Left kidney (tissue), 1 donor: ENCODE measurements at regions not wholly inside any gene's neighbourhood (a gene's known extent, or its start where the extent isn't known, plus 50 kb on each side); places are given as distances from the start of the nearest gene placed in this dataset.
"Not testable (repeated sequence)": the region's sequence is repeated elsewhere in the genome, so short reads cannot be mapped to it uniquely, and the experiment has no call there.

Experiments used
- DNase-seq: peaks from one replicate; pipeline ENCODE4 v3.0.0-alpha.2; 2013

DNA sequence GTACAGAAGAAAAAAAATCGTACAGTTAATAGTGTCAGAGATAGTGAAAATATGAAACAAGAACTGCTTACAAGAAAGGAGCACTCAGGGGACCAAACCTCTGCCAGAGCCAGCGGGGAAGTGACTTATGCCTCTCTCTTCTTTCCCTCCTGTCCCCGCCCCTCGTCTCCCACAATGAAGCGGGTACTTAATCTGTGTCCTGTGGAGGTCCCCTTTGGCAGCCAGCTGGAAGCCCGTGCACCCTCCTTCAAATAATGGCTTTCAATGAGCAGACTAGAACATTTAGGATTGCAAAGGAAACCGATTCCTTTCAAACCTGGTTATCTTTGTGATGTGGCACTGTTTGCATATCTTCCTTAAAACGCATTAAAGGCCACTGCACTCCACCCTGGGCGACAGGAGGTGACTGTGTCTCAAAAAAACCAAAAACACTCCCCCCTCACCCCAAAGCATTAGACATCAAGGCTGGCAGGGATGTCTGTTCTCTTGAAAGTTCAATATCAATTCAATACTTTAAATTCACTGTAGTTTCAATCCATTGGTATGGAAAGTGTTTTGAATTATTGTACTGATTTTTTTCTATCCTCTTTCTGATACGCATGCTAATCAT lies 51.7 kb downstream of the PPIAL4C start:
- not testable (repeated sequence) for DNase-seq

DNA sequence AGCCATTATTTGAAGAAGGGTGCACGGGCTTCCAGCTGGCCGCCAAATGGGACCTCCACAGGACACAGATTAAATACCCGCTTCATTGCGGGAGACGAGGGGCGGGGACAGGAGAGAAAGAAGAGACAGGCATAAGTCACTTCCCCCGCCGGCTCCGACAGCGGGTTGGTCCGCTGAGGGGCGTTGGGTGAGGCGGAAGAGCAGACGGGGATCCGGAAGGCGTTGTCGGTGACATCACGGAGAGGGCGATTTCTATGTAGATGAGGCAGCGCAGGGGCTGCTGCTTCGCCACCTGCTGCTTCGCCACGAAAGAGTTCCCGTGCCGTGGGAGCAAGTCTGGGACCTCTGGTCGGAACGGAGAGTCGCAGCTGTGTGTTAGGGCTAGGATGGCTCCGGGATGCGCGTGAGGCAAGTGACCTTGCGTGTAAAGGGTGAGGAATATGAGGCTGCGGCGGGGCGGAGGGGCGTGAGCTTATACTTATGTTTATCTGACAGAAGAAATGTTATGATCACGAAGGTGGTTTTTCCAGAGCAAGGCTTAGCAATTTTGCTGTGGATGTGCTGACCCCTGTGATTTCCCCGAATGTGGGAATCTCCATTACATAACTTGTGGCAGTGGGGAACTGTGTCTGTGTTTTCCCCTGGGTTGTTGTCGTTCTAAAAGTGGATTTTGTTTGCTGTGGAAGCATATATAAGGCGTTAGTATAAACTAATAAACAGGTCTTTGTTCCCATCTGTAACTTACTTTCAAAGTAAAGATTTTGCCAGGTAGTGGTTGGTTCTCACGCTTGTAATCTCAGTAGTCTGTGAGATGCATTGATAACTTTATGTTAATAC lies 52.9 kb downstream of the PPIAL4C start:
- peak; percentile 80 for DNase-seq

DNA sequence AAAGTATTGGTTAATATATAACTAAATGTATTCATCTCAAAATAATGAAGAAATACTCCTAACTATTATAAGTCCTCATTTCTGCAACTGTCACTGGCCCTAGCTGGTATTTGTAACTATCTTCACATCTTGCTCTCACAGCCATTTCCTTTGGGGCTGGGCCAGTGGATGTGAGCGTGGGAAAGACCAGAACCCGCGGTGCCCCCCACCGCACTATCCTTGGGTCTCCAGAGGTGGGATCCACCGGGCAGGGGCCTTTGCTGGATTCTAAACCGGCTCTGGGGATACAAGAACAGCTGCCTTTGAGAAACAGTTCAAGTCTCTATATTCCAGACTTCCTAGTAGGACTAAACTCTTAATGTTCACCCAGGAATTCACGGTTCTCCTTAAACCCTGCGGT lies 54.8 kb downstream of the PPIAL4C start:
- not testable (repeated sequence) for DNase-seq

DNA sequence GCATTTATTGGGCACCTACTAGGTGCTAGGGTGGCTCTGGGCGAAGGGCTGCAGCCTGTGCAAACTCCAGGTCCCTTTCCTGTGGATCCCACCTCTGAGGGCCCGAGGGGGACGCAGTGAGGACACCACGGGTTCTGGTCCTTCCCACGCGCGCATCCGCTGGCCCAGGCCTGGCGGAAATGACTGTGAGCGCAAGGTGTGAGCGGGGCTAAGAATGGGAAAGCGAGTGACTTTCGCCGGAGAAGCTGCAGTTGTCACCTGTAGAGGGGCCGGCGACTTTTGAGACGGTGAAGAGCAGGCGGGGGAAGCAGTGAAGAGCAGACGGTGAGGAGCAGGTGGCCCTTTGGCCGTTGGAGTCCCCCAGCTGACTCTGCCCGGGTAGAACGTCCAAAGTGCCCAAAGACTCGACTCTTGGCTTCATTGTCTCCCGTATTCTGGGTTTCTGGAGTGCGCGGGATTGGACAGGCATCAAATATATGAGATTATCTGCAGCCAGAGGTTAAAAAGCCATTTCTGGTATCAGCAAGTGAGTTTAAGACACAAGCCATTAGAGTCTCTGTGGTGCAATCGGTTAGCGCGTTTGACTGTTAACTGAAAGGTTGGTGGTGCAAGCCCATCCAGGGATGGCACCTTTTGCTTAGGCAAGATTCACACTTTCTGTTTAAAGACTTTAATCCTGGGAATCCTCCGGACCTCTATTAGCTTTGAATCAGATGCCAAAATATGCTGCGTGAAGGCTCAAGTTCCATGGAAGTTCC lies 55.4 kb downstream of the PPIAL4C start:
- DNase-seq, result not testable (repeated sequence)

GRCh38 chr1:149641179-149641578 lies 57.5 kb downstream of the PPIAL4C start:
- DNase-seq, result not testable (repeated sequence)

DNA sequence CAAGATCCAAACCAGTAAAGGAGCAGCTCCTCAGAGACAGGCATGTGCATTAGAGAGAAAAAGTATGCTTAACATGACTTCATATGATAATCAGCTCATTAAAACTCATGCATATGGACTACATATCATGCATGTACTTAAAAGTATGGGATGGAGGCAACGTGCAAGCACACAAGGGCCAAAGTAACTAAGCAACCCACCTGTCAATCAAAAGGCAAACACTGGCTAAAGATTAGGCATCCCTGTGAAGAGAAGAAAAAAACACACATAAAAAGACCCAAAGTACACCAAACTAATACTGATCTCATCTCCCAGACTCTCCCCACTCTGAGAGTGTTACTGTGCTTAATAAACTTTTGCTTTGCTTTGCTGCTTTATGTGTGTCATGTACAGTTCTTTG lies 61.2 kb downstream of the PPIAL4C start:
- not testable (repeated sequence) for DNase-seq

DNA sequence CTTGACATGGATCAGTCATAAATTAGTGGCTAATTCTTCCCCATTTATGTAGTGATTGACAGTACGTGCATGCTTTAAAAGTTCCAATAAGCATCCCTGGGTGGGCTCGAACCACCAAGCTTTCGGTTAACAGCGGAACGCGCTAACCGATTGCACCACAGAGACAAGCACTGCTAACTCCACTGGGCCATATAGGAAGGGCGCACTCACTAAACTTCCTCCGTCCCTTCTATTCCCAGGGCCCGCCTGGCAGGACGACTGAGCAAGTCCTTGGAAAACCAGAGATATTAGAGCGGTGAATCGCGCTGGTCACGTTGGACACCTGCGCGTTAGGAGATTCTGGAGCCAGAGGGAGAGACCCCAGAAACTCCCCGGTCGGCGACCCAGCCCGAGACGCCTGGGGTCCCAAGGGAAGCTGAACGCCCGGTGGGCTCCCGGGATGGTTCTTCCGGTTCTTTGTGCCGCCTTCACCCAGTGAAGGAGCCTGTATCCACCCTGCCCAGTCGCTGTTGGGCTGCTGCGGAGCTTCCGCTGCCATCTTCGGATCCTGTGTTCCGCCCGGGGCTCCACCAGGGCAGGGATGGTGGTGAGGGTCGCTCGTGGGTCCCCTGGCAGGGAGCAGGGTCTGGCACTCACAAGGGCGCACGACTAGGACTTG lies 62.8 kb downstream of the PPIAL4C start:
- DNase-seq, result peak; percentile 28

DNA sequence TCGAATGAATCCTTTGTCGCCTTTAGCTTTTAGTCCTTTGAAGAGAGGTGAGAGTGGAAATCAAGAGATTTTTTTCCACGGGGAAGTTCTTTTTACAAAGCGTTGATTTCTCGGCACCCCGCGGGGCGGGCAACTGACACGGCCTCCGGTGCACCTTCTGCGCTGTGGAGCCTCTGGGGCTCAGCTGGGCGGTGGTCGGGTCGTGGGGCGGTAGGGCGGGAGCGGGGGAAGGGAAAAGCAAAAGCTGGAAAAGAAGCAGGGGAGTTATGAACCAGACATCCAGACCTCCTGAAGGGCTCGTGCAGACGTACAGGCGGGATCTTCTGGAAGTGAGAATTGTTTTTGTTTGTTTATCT lies 63.3 kb downstream of the PPIAL4C start:
- DNase-seq, result peak; percentile 19

DNA sequence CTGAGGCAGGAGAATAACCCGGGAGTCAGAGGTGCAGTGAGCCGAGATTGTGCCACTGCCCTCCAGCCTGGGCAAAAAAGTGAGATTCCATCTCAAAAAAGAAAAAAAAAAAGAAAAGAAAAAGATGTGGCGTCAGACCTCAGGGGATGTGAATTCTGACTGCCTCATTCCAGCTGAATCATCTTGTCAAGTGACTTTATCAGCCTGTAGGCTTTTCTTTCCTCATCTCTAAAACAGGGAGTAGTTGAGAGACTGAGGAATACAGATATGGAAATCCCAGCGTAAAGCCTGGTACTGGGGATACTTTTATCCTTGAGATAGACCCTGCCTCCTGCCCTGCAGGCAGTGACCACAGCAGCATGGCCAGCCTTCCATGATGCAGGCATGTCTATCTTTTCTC lies 74.1 kb downstream of the PPIAL4C start:
- DNase-seq, result not testable (repeated sequence)

DNA sequence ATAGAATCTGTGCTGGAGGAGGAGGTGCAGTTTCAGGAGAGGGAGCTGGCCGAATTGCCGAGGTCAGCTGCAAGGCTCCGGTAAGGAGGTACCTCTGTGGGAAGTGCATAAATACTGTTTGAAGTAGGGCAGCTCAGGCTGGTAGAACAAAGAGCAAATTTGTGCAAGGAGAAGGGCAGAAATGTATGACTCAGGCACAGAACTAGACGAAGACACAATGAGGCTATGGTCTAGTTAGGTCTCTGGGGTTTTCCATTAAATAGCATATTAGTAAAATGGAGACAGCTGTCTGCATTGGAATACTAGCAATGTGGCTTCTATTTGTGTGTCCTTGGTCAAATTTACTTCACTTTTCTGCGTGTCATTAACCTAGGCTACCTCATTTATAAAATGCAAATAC lies 74.5 kb downstream of the PPIAL4C start:
- not testable (repeated sequence) for DNase-seq

DNA sequence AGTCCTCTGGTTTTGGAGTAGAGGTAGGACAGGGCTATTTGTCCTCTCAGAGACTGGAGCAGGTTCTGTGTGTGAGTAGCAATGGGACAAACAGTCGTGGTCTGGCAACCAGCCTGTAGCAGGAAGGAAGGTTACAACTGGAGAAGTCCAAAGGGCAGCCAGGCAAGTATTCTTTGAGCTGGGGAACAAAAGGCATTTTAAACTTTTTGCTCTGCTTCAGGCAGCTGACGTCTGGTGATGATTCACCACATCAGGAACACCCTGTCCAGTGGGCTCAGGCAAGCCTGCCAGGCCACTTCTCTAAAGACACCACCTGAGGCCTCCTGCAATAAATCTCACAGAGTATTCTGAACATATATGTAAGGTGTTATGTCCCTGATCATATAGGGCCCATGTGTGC lies 81.0 kb downstream of the PPIAL4C start:
- DNase-seq, result not testable (repeated sequence)

DNA sequence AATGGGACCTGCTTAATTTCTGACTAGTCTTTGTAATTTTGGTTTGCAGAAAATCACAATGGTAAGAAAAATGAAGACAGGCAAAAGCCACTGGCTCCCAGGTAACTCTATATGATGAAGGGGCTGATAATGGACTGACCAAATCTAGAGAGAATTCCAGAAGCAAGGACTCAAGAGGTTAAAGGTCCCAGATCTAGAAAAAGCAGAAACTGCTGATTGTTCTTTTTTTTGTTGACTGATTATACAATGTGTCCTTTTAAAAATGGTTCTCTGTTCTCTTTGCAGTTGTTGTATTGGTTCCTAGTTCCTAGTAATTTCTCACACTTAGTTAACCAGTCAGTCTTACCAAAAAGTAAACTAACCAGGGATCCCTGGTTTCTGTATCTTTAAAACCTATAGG lies 81.4 kb downstream of the PPIAL4C start:
- not testable (repeated sequence) for DNase-seq

DNA sequence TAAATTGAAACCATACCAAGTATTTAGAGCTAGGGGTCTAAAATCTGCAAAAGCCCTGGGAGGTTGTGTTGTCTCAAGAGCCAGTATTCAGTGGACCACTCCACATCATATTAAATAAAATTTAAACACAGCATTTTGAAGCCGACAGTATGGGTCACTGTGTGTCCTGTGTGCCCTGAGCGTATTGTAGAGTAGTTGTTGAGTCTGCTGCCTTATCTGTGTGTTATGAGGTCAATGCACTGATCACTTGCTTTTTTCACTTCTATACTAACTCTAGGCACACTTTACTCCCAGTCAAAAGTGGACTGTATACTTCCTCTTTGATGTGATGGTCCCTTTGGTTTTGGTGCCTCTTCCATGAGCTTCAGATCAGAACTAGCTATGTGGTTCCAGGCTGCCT lies 81.9 kb downstream of the PPIAL4C start:
- DNase-seq, result not testable (repeated sequence)

DNA sequence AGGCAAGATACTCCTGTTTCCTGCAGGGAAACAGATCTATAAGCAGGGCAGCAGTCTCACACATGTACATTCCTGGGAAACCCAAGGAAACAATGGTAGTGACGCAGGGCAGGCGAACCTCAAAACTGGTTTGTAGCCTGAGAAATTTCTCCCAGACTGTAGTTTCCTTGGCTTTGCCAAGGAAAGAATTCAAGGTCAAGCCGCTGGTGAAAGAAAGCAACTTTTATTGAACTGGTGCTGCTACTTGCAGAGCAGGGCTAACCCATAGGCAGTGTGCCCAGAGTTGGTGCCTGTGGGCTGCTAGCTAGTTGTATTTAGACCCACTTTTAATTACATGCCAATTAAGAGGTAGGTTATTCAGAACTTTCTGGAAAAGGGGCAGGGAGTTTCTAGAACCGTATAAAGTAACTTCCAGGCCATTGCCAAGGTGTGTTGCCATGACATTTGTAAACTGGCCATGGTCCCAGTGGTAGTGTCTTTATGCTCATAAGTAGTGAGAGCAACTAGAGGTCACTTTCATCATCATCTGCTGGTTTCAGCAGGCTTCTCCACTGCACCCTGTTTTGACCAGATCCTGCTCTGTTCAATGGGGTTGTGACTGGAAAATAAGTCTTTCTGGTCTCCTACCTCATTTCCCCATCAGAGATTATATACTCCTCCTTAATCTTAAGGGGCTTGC lies 89.7 kb downstream of the PPIAL4C start:
- DNase-seq, result not testable (repeated sequence)

- DNase-seq, result not testable (repeated sequence)
Measured at GRCh38 chr1:149674921-149675320, 91.3 kb downstream of the PPIAL4C start.

DNA sequence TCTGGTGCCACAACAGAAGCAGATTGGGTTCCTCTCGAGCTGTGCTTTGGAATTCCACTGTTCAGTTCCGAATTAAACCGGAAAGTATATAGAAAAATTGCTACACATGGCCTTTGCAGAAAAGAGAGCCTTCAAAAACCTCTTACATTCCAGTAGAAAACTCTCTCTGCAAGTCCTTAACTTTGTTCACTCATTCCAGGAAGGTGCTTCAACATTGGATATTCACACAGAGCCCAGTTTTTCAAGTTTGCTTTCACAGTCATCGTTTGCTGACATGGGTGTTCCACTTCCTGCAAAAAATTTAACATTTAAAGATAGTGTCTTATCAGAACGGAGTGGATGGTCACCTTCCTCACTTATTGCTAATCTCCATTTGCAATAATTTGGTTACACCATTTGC lies 93.7 kb downstream of the PPIAL4C start:
- not testable (repeated sequence) for DNase-seq

DNA sequence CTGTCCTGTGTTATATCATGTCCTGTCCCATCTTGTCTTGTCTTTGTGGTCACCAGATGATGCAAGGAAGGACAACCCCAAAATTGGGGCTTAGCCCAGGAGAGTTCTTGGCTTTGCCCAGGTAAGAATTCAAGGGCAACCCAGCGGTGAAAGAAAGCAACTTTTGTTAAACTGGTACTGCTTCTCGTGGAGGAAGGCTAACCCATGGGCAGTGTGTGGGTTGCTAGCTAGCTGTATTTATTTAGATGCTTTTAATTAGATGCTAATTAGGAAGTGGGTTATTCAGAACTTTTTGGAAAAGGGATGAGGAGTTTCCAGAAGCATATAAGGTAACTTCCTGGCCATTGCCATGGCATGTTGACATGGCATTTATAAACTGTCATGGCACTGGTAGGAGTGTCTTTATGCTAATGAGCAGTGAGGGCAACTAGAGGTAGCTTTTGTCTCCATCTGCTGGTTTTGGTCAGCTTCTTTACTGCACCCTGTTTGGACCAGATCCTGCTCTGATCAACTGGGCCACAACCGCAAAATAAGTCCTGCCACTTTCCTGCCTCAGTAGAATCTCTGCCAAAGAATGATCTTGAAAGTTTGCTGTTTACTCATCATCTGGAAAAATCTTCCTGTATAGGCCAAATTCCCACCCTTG lies 95.8 kb upstream of the FCGR1A start:
- DNase-seq, result not testable (repeated sequence)

- not testable (repeated sequence) for DNase-seq
Measured at GRCh38 chr1:149691399-149691798, 91.1 kb upstream of the FCGR1A start.

DNA sequence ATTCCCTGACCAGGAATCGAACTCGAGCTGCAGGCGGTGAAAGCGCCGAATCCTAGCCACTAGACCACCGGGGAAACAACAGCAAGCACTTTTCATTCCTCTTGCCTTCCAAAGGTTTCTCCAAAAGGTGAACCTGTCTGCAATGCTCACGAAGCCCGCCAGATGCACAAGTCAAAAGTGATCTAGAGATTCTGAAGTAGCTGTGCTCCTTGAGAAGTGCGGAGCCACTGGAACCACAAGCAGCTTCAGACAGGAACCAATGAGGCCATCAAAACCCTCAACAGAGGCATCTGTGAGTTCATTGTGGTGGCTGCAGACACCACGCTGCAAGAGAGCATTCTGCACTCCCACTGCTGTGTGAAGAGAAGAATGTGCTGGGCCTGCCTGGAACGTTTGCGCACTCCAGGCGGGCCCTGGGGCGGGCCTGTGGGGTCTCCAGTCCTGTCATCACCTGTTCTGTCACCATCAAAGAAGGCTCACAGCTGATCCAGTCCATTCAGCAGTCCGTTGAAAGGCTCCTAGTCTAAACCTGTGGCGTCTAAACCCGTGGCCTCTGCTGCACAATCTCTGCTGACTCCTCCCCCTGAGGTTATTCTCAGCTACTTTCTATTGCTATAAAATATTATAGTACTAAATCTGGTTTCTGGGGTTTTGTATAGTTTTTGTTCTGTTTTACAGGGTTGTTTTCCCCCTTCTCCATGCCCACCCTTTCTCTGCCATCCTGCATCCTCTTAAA lies 89.5 kb upstream of the FCGR1A start:
- not testable (repeated sequence) for DNase-seq

GRCh38 chr1:149695066-149695465 lies 87.4 kb upstream of the FCGR1A start:
- DNase-seq, result not testable (repeated sequence)
